ENCODE measurements at regions not wholly inside any gene's neighbourhood (a gene's known extent, or its start where the extent isn't known, plus 50 kb on each side); places are given as distances from the start of the nearest gene placed in this dataset.
"Not testable (repeated sequence)": the region's sequence is repeated elsewhere in the genome, so short reads cannot be mapped to it uniquely, and the experiment has no call there.

- no peak for DNase-seq (ENCODE audit: low read depth)
Measured at GRCh38 chr4:132094017-132094416, 1055.1 kb upstream of the PCDH10 start.

GRCh38 chr4:132097041-132097440, 1052.1 kb upstream of the PCDH10 start:
- peak; percentile 28 for DNase-seq (ENCODE audit: low read depth)

GRCh38 chr4:132101526-132101925, 1047.6 kb upstream of the PCDH10 start:
- no peak for DNase-seq (ENCODE audit: low read depth)

- DNase-seq (ENCODE audit: low read depth), result peak; percentile 36
Measured at GRCh38 chr4:132108784-132109183, 1040.3 kb upstream of the PCDH10 start.

GRCh38 chr4:132114885-132115284, 1034.2 kb upstream of the PCDH10 start:
- DNase-seq (ENCODE audit: low read depth), result no peak

- DNase-seq (ENCODE audit: low read depth), result not testable (repeated sequence)
Measured at GRCh38 chr4:132122741-132123140, 1026.4 kb upstream of the PCDH10 start.

GRCh38 chr4:132123870-132124623, 1025.0 kb upstream of the PCDH10 start:
- no peak for DNase-seq (ENCODE audit: low read depth)

- DNase-seq (ENCODE audit: low read depth), result no peak
Measured at GRCh38 chr4:132124624-132124974, 1024.5 kb upstream of the PCDH10 start.

- no peak for DNase-seq (ENCODE audit: low read depth)
Measured at GRCh38 chr4:132125131-132125530, 1024.0 kb upstream of the PCDH10 start.

GRCh38 chr4:132132433-132132832, 1016.7 kb upstream of the PCDH10 start:
- DNase-seq (ENCODE audit: low read depth), result no peak

- no peak for DNase-seq (ENCODE audit: low read depth)
Measured at GRCh38 chr4:132169660-132170059, 979.4 kb upstream of the PCDH10 start.

- peak; percentile 29 for DNase-seq (ENCODE audit: low read depth)
Measured at GRCh38 chr4:132180020-132180427, 969.1 kb upstream of the PCDH10 start.

- no peak for DNase-seq (ENCODE audit: low read depth)
Measured at GRCh38 chr4:132195176-132195575, 953.9 kb upstream of the PCDH10 start.

- DNase-seq (ENCODE audit: low read depth), result no peak
Measured at GRCh38 chr4:132203618-132204017, 945.5 kb upstream of the PCDH10 start.

GRCh38 chr4:132214519-132214918, 934.6 kb upstream of the PCDH10 start:
- no peak for DNase-seq (ENCODE audit: low read depth)

GRCh38 chr4:132218406-132218805, 930.7 kb upstream of the PCDH10 start:
- DNase-seq (ENCODE audit: low read depth), result no peak

- no peak for DNase-seq (ENCODE audit: low read depth)
Measured at GRCh38 chr4:132227151-132227856, 921.8 kb upstream of the PCDH10 start.

- DNase-seq (ENCODE audit: low read depth), result not testable (repeated sequence)
Measured at GRCh38 chr4:132227857-132228165, 921.3 kb upstream of the PCDH10 start.

- no peak for DNase-seq (ENCODE audit: low read depth)
Measured at GRCh38 chr4:132228676-132229075, 920.4 kb upstream of the PCDH10 start.

- DNase-seq (ENCODE audit: low read depth), result no peak
Measured at GRCh38 chr4:132230025-132230424, 919.1 kb upstream of the PCDH10 start.

- DNase-seq (ENCODE audit: low read depth), result no peak
Measured at GRCh38 chr4:132238697-132239096, 910.4 kb upstream of the PCDH10 start.

- DNase-seq (ENCODE audit: low read depth), result no peak
Measured at GRCh38 chr4:132240081-132240480, 909.0 kb upstream of the PCDH10 start.

- DNase-seq (ENCODE audit: low read depth), result no peak
Measured at GRCh38 chr4:132245319-132245718, 903.8 kb upstream of the PCDH10 start.

GRCh38 chr4:132264176-132264575, 884.9 kb upstream of the PCDH10 start:
- DNase-seq (ENCODE audit: low read depth), result no peak

Data from GM04504 (cell line).